Ishikawa (cell line): ENCODE measurements at regions not wholly inside any gene's neighbourhood (a gene's known extent, or its start where the extent isn't known, plus 50 kb on each side); places are given as distances from the start of the nearest gene placed in this dataset.

Experiments
- CEBPB ChIP-seq: IDR thresholded peaks from 2 replicates; pipeline ENCODE4 v1.6.1; 2012
- CREB1 ChIP-seq: IDR thresholded peaks from 2 replicates; pipeline ENCODE4 v1.6.1; 2012; ENCODE audit warnings: low read depth
- EGR1 ChIP-seq: IDR thresholded peaks from 2 replicates; pipeline ENCODE4 v1.6.1; 2012
- EP300 ChIP-seq: IDR thresholded peaks from 2 replicates; pipeline ENCODE4 v1.6.1; 2012; ENCODE audit warnings: borderline replicate concordance
- FOXM1 ChIP-seq: IDR thresholded peaks from 2 replicates; pipeline ENCODE4 v1.6.1; 2012; ENCODE audit warnings: low read depth, borderline replicate concordance
- NFIC ChIP-seq: IDR thresholded peaks from 2 replicates; pipeline ENCODE4 v1.6.1; 2012
- RAD21 ChIP-seq: IDR thresholded peaks from 2 replicates; pipeline ENCODE4 v1.6.1; 2012; ENCODE audit warnings: low read depth
- REST ChIP-seq: IDR thresholded peaks from 2 replicates; pipeline ENCODE4 v1.6.1; 2012; ENCODE audit warnings: low read depth, mild to moderate bottlenecking
- TAF1 ChIP-seq: IDR thresholded peaks from 2 replicates; pipeline ENCODE4 v1.6.1; 2012; ENCODE audit warnings: low read depth, mild to moderate bottlenecking
- TCF12 ChIP-seq: IDR thresholded peaks from 2 replicates; pipeline ENCODE4 v1.6.1; 2012; ENCODE audit warnings: low read depth
- TEAD4 ChIP-seq: IDR thresholded peaks from 2 replicates; pipeline ENCODE4 v1.6.1; 2012
- YY1 ChIP-seq: IDR thresholded peaks from 2 replicates; pipeline ENCODE4 v1.6.1; 2012; ENCODE audit warnings: low read depth
- ZBTB7A ChIP-seq: IDR thresholded peaks from 2 replicates; pipeline ENCODE4 v1.6.1; 2012; ENCODE audit warnings: low read depth
- TF ChIP-seq, protein P1 (sequence below): IDR thresholded peaks from 2 replicates; pipeline ENCODE4 v1.6.1; 2012
- TF ChIP-seq, protein P2 (sequence below): IDR thresholded peaks from 2 replicates; pipeline ENCODE4 v1.6.1; 2012

- no peak for TF ChIP-seq YY1
- TF ChIP-seq, protein P1, sequence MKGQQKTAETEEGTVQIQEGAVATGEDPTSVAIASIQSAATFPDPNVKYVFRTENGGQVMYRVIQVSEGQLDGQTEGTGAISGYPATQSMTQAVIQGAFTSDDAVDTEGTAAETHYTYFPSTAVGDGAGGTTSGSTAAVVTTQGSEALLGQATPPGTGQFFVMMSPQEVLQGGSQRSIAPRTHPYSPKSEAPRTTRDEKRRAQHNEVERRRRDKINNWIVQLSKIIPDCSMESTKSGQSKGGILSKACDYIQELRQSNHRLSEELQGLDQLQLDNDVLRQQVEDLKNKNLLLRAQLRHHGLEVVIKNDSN: no peak
- no peak for TF ChIP-seq TAF1
Observed at GRCh38 chr15:79160211-79160610, 69.6 kb upstream of the RASGRF1 start.

GRCh38 chr15:79157631-79158592 lies 67.3 kb upstream of the RASGRF1 start:
- no peak for TF ChIP-seq ZBTB7A
- TF ChIP-seq, protein P1: no peak
- TF ChIP-seq, protein P2, sequence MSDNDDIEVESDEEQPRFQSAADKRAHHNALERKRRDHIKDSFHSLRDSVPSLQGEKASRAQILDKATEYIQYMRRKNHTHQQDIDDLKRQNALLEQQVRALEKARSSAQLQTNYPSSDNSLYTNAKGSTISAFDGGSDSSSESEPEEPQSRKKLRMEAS: no peak
- no peak for TF ChIP-seq EP300
- no peak for TF ChIP-seq CREB1
- TF ChIP-seq FOXM1: no peak
- no peak for TF ChIP-seq TEAD4
- TF ChIP-seq CEBPB: no peak
- TF ChIP-seq NFIC: no peak
- no peak for TF ChIP-seq EGR1
- no peak for TF ChIP-seq TAF1
- no peak for TF ChIP-seq TCF12
- TF ChIP-seq REST: no peak
- no peak for TF ChIP-seq RAD21
- TF ChIP-seq YY1: no peak

DNA sequence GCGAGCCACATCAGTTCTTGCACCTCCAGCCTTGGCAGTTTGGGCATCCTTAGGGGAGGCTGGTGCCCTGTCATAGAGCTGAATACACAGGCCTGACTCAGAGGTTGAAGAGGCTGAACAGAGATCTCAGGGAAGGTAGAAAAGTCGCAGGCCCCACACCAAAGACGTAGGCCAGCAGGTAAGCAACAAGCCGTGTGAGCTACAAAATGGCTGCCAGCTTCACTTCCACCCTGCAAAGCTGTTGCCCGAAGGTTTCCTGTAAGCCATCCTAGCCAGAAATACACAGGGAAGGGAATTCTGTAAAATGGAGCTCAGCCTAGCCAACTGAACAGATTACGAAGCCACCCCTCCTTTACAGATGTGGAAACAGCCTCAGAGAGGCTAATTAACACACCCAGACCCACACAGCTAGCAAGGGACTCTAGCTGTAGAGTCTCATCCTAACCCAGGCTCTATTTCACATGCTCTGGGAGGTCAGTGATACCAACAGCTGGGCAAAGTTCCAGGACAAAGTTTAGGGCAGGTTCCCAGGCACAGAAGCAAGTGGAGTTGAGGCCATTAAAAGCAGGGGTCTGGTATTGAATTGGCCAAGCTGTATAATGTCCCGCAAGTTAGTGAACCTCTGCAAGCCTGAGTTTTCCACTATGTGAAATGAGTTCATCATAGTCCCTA lies 66.3 kb upstream of the RASGRF1 start:
- TF ChIP-seq, protein P2: no peak
- TF ChIP-seq TCF12 (no peak), FOXM1 (no peak), EGR1 (no peak), NFIC (no peak), ZBTB7A (no peak), CREB1 (no peak), CEBPB (no peak), YY1 (no peak), TEAD4 (no peak)
- TF ChIP-seq, protein P1: no peak

DNA sequence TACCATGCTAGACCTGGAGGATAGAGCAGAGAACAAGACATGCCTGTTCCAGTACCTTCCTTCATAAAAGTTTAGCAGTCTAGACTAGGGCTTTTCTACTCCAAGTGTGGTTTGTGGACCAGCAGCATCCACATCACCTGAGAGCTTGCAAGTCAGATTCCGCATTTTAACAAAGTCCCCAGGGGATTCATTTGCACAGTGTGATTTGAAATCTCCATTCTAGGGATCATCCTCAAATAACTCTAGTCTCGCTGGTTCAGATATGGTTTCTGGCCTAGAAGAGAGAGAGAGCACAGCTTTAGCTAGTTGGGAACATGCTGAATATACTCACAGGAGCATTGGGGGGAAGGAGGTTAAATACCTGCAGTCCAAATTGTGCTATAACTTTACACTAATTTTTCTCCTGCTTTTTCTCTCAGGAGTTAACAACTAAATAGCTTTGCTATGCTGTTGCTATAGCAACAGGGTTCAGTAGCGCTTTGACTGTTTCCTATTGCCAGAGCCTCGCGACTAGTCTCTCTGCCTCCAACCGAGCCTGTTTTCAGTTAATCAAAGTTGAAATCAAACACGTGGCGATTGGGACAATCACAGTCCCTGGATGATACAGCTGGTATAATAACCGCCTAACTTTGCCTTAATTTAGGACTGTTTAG lies 64.0 kb upstream of the RASGRF1 start:
- TF ChIP-seq YY1 (no peak), RAD21 (no peak), EP300 (no peak), CREB1 (no peak), ZBTB7A (no peak), FOXM1 (no peak), TEAD4 (no peak), EGR1 (no peak), NFIC (no peak), CEBPB (no peak), TAF1 (no peak), REST (no peak), TCF12 (no peak)
- TF ChIP-seq, protein P1: no peak
- TF ChIP-seq, protein P2: no peak
